Hypothalamus (tissue), 51 donors: ENCODE measurements at regions not wholly inside any gene's neighbourhood (a gene's known extent, or its start where the extent isn't known, plus 50 kb on each side); places are given as distances from the start of the nearest gene placed in this dataset.

Experiments used
- DNase-seq, 51 donors: peaks; one replicate each; lab custom pipeline; 2025; lab: John Stamatoyannopoulos, UW

DNA sequence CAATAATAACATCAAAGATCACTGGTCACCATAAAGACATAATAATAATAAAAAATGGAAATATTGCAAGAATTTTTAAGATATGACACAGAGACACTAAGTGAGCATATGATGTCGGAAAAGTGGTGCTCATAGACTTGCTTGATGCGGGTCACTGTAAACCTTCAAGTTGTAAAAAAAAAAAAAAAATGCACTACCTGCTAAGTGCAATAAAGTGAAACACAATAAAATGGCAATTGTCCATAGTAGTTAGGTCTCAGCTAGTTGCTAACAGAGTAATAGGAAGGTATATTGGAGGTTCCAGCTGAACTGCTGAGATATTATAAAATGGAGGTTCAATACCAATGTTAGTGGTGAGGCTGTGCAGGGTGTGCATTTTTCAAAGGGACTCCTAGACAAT lies 146.6 kb upstream of the MRPS22 start:
- no peak for DNase-seq

GRCh38 chr3:139198186-139198585 lies 145.6 kb upstream of the MRPS22 start:
- DNase-seq: no peak

DNA sequence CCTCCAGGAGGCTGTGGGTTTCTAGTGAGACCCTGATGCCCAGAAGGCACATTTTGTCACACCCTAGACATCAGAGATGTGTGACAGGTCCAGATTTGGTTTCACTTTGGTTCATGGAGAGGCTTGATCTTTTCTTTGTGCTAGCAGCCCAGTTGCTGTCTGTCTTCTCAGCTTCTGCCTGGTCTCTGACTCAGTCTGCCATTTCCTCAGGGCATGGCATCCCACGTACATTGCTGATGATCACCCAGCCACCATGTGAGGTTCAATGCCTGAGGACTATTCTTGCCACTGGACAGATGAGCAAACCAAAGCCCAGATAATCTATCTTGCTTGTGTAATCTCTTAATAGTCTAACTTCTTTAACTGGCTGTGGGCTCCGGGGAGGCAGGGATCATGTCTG lies 144.9 kb upstream of the MRPS22 start:
- no peak for DNase-seq

- DNase-seq: no peak
Observed at GRCh38 chr3:139199421-139200010, 144.3 kb upstream of the MRPS22 start.

DNA sequence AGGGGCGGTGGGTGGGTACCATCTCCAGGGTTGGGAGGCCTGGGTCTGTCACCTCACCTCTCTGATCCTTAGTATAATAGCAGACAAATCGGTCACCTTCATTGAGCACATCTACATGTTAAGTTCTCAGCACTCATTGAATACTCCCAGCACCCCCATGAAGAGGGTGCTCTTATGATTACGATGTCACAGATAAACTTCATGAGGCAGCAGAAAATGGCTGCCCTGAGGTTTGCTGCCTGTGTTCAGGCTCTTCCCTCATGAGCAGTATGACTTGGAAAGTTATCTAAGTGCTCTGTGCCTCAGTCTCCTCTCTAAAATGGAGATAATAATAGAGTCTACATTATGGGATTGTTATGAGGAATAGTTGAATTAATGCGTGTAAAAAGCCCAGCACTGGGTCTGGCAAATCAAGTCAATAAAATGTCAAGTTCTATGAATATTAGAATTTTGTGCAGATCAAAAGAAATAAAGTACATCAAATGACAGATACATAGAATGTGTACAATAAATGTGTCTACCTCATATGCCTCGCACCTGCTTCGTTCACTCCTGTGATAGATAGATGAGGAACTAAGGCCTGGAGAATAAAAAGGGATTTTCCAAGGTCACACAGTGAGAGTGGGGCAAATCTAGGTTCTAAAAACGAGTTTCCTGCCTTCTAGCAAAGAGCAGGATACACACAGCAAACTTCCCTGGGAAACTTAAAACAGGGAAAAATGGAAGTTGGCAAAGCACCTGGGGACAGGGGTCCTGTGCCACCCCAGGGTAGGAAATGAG lies 142.2 kb upstream of the MRPS22 start:
- DNase-seq: no peak

- peak in 22 of 51 donors; percentile 3 to 56 (median 18) for DNase-seq
Observed at GRCh38 chr3:139202226-139202958, 141.4 kb upstream of the MRPS22 start.

DNA sequence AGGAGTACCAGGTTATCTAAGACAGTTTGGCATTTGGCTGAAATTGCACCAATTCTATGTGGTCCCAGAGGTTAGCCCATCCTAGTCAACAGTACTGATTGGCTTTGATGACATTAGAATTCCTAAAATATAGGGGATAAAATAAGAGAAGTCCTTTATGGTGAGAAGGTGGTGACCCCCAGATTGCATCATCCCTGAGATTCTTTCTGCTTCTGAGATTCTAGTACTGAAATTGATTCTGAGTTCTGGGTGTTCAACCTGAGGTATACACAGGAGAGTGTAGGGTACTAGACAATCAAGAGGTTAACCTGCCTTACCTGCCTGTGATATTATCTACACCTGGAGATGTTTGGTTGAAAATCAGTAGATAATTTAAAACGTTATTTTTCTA lies 140.9 kb upstream of the MRPS22 start:
- no peak for DNase-seq

- DNase-seq: no peak
Observed at GRCh38 chr3:139203752-139204151, 140.1 kb upstream of the MRPS22 start.

DNA sequence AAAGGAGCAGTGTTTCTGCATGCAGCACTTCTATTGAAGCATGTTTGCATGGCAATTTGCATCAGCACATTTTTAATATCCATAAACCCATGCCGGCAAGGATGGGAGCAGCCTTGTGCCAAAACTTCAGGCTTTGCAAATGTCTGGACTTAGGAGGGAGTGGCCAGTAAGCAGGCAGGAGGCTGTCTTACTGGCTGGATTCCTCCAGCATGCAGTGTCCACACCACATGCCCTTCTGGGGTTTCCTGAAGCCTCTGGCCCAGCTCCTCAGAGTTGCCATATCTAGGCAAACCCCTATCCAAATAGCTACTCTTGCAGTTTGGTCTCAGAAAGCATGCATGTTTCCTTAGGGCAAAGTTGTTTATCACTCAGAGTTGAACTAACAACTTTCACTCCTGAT lies 139.1 kb upstream of the MRPS22 start:
- DNase-seq: no peak

- no peak for DNase-seq
Observed at GRCh38 chr3:139213936-139214335, 129.9 kb upstream of the MRPS22 start.

- DNase-seq: no peak
Observed at GRCh38 chr3:139216958-139217357, 126.9 kb upstream of the MRPS22 start.

- DNase-seq: no peak
Observed at GRCh38 chr3:139217633-139218032, 126.2 kb upstream of the MRPS22 start.

DNA sequence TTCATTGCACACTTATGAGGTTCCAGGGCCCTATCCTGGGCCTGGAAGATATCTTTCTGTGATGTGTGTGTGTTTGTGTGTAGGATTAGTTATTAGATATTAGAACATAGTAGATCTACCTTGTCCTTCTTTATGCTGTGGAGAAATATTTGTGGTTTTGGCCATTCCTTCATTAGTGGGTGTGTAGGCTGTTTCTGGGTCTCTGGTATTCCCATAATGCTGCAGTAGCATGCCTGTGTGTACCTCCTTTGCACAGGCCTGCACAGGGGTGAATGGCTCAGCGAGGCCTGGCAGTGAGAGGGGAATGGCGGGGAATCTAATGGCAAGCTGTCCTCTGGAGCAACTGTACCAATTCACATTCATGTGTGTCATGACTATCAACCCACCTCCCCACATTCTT lies 125.8 kb upstream of the MRPS22 start:
- DNase-seq: no peak

DNA sequence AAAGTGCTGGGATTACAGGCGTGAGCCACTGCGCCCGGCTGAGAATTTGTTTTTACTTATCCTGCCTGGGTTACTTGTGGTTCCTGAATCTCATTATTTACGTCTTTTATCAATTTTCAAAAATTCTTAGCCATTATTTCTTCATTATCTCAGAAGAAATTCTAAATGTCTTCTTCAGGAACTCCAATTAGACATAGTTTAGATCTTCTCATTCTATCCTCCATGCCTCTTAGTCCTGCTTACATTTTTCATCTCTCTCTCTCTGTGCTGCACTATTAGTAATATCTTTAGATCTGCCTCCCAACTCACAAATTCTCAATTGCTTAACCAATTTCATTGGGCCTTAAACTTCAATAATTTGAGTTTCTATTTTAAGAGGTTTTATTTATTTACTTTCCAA lies 124.4 kb upstream of the MRPS22 start:
- no peak for DNase-seq

DNA sequence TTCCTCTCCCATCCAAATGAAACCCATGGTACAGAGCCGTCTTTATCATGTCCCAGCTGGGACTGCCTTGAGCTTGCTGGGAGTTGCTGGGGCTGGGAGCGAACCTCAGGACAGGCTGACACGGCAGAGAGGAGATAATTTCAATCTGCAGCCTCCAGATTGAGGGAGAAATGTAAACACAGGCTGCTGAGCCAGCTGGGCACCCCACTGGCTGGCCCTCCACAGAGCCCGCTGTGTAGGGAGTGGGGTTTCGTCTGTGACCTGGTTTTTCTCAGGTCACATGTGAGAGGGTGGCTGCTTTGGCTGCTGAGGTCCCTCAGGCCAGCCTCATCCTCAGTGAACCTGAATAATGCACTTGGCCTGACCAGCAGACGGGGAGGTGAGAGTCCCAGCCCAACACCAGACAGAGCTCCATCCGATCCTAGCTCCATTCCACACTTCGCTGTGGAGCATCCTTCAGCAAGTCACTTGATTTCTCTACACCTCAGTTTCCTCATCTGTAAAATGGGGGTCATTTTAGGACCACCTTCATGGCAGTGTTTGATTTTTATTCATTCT lies 121.6 kb upstream of the MRPS22 start:
- DNase-seq: no peak

- no peak for DNase-seq
Observed at GRCh38 chr3:139225548-139225947, 118.3 kb upstream of the MRPS22 start.

DNA sequence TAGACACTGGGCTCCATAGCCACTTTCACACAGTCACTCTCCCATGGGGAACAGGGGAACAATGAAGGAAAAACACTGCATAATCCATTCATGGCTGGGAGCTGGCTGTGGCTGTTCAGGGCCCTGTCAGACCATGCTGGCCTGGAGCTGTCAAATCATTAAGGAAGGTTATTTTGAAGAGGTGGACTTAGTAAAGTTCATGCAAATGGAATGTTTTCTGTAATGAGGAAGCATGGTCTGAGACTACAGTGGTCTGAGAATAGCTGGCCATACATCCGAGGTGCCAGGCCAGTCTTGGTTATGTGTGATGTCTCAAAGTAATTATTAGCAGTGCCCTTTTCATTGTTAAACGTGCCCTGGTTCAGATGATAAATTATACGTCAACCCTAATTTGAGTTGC lies 117.1 kb upstream of the MRPS22 start:
- DNase-seq: no peak

DNA sequence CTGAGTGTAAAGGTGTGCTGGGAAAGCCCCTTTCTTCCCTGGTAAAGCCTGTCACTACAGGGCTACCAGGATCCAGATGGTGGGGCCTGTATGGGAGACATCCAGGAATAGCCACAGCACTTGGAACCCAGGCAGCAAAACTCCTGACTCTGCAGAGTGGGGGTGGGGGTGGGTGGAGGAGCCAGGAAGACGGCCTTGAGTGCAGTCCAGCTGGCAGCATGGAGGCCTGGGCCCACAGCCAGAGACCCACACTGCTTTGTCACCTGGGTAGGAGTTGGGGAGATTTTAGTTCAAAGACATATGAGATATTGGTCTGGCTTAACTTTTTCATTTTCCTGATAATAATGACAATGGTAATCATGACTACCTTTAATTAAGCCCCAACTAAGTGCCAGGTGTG lies 116.7 kb upstream of the MRPS22 start:
- DNase-seq: peak in 14 of 51 donors; percentile 2 to 37 (median 10)

- DNase-seq: no peak
Observed at GRCh38 chr3:139227827-139228226, 116.0 kb upstream of the MRPS22 start.

- DNase-seq: no peak
Observed at GRCh38 chr3:139230391-139230790, 113.4 kb upstream of the MRPS22 start.

DNA sequence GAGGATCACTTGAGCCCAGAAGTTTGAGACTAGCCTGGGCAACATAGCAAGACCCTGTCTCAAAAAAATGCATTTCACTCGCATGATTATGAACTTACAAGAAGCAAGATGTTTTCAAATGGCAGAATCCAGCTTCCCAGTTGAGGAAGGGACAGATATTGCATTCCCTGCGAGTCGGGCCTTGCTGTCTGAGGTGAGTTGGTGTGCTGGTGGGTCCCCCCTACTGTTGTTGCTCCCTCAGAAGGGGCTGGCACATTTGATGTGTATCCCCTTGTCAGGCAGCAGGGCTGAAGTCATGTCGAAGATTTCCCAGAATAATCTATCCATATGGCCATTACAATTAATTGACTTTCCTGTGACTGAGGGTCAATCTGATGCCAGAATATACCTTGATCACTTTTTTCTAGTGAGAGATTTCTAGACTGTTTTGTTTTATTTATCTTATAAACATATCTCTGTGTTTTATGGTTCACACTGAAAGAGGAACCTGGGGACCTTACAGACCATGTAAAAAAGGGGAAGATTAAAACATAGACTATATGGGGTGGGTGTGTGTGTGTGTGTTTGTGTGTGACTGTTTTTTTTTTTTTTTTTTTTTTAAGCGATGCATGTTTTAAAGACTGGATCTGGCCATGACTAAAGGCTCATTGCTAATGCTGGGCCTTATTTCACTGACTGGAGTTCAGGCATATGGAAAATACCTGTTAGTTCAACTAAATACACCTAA lies 112.1 kb upstream of the MRPS22 start:
- no peak for DNase-seq
